Progenitor cell of endocrine pancreas (in vitro differentiated cells): ENCODE measurements at regions not wholly inside any gene's neighbourhood (a gene's known extent, or its start where the extent isn't known, plus 50 kb on each side); places are given as distances from the start of the nearest gene placed in this dataset.

Source experiments
- DNase-seq: peaks from one replicate; pipeline ENCODE4 v3.0.0; 2021; ENCODE audit warnings: low spot score; ENCODE audit not compliant: unreplicated experiment
- H3K27ac Mint-ChIP-seq: 2 replicates; pipeline ENCODE4 v1.8.0; 2021; ENCODE audit warnings: mild to moderate bottlenecking, moderate library complexity, mixed read lengths
- H3K27me3 Mint-ChIP-seq: 2 replicates; pipeline ENCODE4 v1.8.0; 2021; ENCODE audit warnings: mixed read lengths
- H3K36me3 Mint-ChIP-seq: 2 replicates; pipeline ENCODE4 v1.8.0; 2022; ENCODE audit warnings: mixed read lengths; ENCODE audit not compliant: insufficient read depth
- H3K4me1 Mint-ChIP-seq: 2 replicates; pipeline ENCODE4 v1.8.0; 2021; ENCODE audit warnings: low read depth, mixed read lengths
- H3K4me3 Mint-ChIP-seq: 2 replicates; pipeline ENCODE4 v1.8.0; 2021; ENCODE audit warnings: low read depth, mild to moderate bottlenecking, moderate library complexity, mixed read lengths
- H3K9me3 Mint-ChIP-seq: 2 replicates; pipeline ENCODE4 v1.8.0; 2021; ENCODE audit warnings: low read depth, mixed read lengths
- CTCF ChIP-seq: fragments of 200-600 bp; sonication (generic); IDR thresholded peaks from one replicate; pipeline ENCODE4 v1.5.0; 2021; ENCODE audit warnings: antibody characterized with exemption, mild to moderate bottlenecking; ENCODE audit not compliant: unreplicated experiment

DNA sequence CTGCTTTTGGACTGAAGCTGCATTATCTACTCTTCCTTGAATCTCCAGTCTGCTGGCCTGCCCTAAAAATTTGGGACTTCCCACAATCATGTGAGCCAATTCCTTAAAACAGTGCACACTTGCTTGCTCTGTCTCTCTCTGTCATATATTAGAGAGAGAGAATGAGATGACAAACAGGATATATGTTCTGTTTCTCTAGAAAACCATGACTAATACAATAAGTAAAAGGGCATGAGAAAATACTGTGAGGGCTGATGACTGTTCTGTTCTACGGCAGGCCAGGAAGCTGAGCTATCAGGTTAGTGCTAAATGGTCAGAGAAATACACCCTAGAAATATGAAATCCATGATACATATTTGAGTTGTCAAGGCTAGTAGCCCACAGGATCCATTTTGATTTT lies 1896.8 kb upstream of the CELF4 start:
- Mint-ChIP-seq H3K4me3 (no peak overlapping the region), H3K36me3 (peaks cover 2% of the 10 kb centered on the region), H3K9me3 (peaks cover 9% of the 10 kb centered on the region), H3K27me3 (no peaks in the 10 kb centered on the region), H3K27ac (no peak overlapping the region), H3K4me1 (no peaks in the 10 kb centered on the region)
- DNase-seq, result no peak
- no peak for TF ChIP-seq CTCF

DNA sequence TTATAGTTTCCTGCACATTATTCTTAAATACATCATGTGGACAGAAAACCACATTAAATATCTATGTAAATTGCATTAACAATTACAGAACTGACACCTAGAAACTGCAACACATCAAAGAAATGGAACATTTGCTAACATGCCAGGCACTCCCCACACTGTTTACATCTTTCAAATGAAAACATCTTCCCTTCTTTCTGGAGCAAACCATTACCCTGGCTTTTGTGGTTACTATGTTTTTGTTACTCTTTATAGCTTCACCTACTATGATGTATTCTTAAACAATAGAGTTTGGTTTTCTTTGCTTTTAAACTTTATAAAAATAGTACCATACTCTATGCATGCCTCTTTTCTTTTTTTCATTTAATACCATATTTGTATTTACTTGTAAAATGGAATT lies 1894.5 kb upstream of the CELF4 start:
- Mint-ChIP-seq H3K27ac (no peak overlapping the region), H3K4me1 (peaks cover 4% of the 10 kb centered on the region), H3K9me3 (peaks cover 12% of the 10 kb centered on the region), H3K27me3 (no peaks in the 10 kb centered on the region), H3K4me3 (no peak overlapping the region), H3K36me3 (peaks cover 2% of the 10 kb centered on the region)
- DNase-seq, result no peak
- no peak for TF ChIP-seq CTCF

DNA sequence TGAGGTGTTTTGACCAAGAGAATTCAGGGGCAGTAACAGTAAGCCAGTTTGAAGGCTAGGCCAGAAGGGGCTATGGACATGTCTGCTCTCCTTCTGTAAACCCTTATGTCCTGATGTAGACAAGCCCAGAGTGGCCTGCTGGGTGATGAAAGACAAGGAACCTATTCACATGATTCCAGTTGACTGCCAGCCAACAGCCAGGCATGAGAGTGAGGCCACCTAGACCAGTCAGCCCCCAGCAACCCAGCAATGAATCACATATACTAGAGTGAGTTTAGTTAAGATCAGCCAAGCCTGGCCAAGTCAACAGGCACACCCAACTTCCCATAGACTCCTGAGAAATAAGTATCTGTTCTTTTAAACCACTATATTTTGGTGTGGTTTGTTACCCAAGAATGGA lies 1889.7 kb upstream of the CELF4 start:
- Mint-ChIP-seq H3K9me3 (peaks cover 9% of the 10 kb centered on the region), H3K4me1 (peaks cover 23% of the 10 kb centered on the region), H3K27ac (no peak overlapping the region), H3K27me3 (no peaks in the 10 kb centered on the region), H3K36me3 (no peaks in the 10 kb centered on the region), H3K4me3 (no peak overlapping the region)
- no peak for DNase-seq
- TF ChIP-seq CTCF, result no peak

GRCh38 chr18:39454866-39455265 lies 1889.3 kb upstream of the CELF4 start:
- no peaks in the 10 kb centered on the region for H3K36me3 Mint-ChIP-seq
- H3K9me3 Mint-ChIP-seq, result peaks cover 9% of the 10 kb centered on the region
- peaks cover 23% of the 10 kb centered on the region for H3K4me1 Mint-ChIP-seq
- no peak for DNase-seq
- H3K27ac Mint-ChIP-seq, result no peak overlapping the region
- TF ChIP-seq CTCF, result no peak
- no peak overlapping the region for H3K4me3 Mint-ChIP-seq
- H3K27me3 Mint-ChIP-seq, result no peaks in the 10 kb centered on the region

- Mint-ChIP-seq H3K9me3 (peaks cover 8% of the 10 kb centered on the region), H3K27me3 (no peaks in the 10 kb centered on the region), H3K4me1 (peaks cover 23% of the 10 kb centered on the region), H3K36me3 (no peaks in the 10 kb centered on the region), H3K4me3 (no peak overlapping the region), H3K27ac (peak overlapping the region; percentile 2)
- DNase-seq, result no peak
- TF ChIP-seq CTCF, result no peak
These were observed 1888.3 kb upstream of the CELF4 start for GRCh38 chr18:39453882-39454281.
